Brain microvascular endothelial cell (primary cell): ENCODE measurements at regions not wholly inside any gene's neighbourhood (a gene's known extent, or its start where the extent isn't known, plus 50 kb on each side); places are given as distances from the start of the nearest gene placed in this dataset.
A peak's percentile ranks its signal among the peaks of the same experiment; 100 is the strongest.

ENCODE experiments used
- DNase-seq: peaks from one replicate; pipeline ENCODE4 v3.0.0-alpha.2; 2020
- H3K27ac ChIP-seq: fragments of 250-450 bp; sonication (Bioruptor Pico); 2 replicates; pipeline ENCODE4 v1.5.1; 2020; ENCODE audit warnings: mild to moderate bottlenecking, moderate library complexity
- H3K27me3 ChIP-seq: fragments of 250-450 bp; sonication (Bioruptor Pico); replicated peaks from 2 replicates; pipeline ENCODE4 v1.5.1; 2020; ENCODE audit warnings: mild to moderate bottlenecking
- H3K36me3 ChIP-seq: fragments of 250-450 bp; sonication (Bioruptor Pico); replicated peaks from 2 replicates; pipeline ENCODE4 v1.5.1; 2020; ENCODE audit warnings: mild to moderate bottlenecking
- H3K4me3 ChIP-seq: 2 replicates; pipeline ENCODE4 v1.5.1; 2011; ENCODE audit warnings: low read depth, mild to moderate bottlenecking, control low read depth, low read length, moderate library complexity
- in situ Hi-C: cut with HindIII; loops from 2 replicates; pipeline ENCODE4 v1.10.0; 2017; ENCODE audit warnings: low sequenced_read_pairs, low pct_ligation_motif_present
- TF ChIP-seq, protein P1 (sequence below): IDR thresholded peaks from 2 replicates; pipeline ENCODE4 v1.5.1; 2011; ENCODE audit warnings: low read depth, mild to moderate bottlenecking, moderate library complexity, low read length, control low read depth, inconsistent platforms; ENCODE audit errors: missing control alignments

- Histone ChIP-seq H3K27ac (no peak overlapping the region), H3K27me3 (no peaks in the 10 kb centered on the region), H3K4me3 (no peak overlapping the region), H3K36me3 (no peaks in the 10 kb centered on the region)
- TF ChIP-seq, protein P1, sequence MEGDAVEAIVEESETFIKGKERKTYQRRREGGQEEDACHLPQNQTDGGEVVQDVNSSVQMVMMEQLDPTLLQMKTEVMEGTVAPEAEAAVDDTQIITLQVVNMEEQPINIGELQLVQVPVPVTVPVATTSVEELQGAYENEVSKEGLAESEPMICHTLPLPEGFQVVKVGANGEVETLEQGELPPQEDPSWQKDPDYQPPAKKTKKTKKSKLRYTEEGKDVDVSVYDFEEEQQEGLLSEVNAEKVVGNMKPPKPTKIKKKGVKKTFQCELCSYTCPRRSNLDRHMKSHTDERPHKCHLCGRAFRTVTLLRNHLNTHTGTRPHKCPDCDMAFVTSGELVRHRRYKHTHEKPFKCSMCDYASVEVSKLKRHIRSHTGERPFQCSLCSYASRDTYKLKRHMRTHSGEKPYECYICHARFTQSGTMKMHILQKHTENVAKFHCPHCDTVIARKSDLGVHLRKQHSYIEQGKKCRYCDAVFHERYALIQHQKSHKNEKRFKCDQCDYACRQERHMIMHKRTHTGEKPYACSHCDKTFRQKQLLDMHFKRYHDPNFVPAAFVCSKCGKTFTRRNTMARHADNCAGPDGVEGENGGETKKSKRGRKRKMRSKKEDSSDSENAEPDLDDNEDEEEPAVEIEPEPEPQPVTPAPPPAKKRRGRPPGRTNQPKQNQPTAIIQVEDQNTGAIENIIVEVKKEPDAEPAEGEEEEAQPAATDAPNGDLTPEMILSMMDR, result no peak
- DNase-seq, result no peak
- in situ Hi-C loops, result no loop called here
These were observed 170.3 kb upstream of the NXPH2 start for GRCh38 chr2:138950486-138950885.

DNA sequence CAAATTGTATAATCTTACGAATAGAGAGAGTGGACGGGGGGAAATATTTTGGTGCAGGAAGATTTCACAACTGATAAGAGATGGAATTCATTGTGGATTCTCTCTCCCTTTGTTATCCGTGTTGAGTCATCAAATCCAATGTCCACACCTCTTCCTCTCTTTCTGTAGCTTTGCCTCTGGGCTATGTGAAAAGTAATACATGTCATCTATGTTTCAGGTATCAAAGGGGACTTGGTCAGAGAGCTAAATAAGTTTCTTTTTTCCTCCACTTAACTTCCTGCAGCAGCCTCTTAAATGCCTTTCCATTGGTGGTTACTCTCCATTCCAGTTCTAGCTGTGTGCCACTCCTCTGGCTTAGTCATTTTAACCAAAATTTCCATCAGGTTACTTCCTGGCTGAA lies 169.3 kb upstream of the NXPH2 start:
- H3K4me3 ChIP-seq, result no peak overlapping the region
- in situ Hi-C loops, result no loop called here
- H3K36me3 ChIP-seq, result no peaks in the 10 kb centered on the region
- TF ChIP-seq, protein P1, result no peak
- no peak for DNase-seq
- no peak overlapping the region for H3K27ac ChIP-seq
- no peaks in the 10 kb centered on the region for H3K27me3 ChIP-seq

GRCh38 chr2:138948070-138948539 lies 167.9 kb upstream of the NXPH2 start:
- H3K4me3 ChIP-seq, result no peak overlapping the region
- TF ChIP-seq, protein P1, result no peak
- in situ Hi-C loops, result no loop called here

GRCh38 chr2:138943470-138943869 lies 163.3 kb upstream of the NXPH2 start:
- H3K27me3 ChIP-seq, result no peaks in the 10 kb centered on the region
- in situ Hi-C loops, result no loop called here
- H3K36me3 ChIP-seq, result no peaks in the 10 kb centered on the region
- TF ChIP-seq, protein P1, result no peak
- DNase-seq, result no peak
- no peak overlapping the region for H3K27ac ChIP-seq
- H3K4me3 ChIP-seq, result no peak overlapping the region

More at GRCh38 chr2:138948070-138948539, 167.9 kb upstream of the NXPH2 start:
- DNase-seq, result peak; percentile 97
- no peaks in the 10 kb centered on the region for H3K27me3 ChIP-seq
- H3K27ac ChIP-seq, result peak overlapping the region; percentile 45
- H3K36me3 ChIP-seq, result no peaks in the 10 kb centered on the region

DNA sequence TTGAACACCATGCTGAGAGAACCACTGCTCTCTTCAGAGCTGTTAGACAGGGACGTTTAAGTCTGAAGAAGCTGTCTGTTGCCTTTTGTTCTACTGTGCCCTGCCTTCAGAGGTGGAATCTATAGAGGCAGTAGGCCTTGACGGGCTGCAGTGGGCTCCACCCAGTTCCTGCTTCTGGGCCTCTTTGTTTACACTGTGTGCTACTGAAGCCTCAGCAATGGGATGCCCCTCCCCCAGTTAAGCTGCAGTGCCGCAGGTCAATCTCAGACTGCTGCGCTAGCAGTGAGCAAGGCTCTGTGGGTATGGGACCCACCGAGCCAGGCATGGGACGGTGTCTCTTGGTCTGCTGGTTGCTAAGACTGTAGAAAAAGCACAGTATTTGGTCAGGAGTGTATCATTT lies 162.3 kb upstream of the NXPH2 start:
- Histone ChIP-seq H3K27me3 (no peaks in the 10 kb centered on the region), H3K36me3 (no peaks in the 10 kb centered on the region), H3K27ac (no peak overlapping the region), H3K4me3 (no peak overlapping the region)
- TF ChIP-seq, protein P1, result no peak
- in situ Hi-C loops, result no loop called here
- no peak for DNase-seq
